ENCODE measurements at regions not wholly inside any gene's neighbourhood (a gene's known extent, or its start where the extent isn't known, plus 50 kb on each side); places are given as distances from the start of the nearest gene placed in this dataset.

- intact Hi-C loops (cut with DNase I) = no loop called here
- H3K27me3 ChIP-seq = no peaks in the 10 kb centered on the region
- H3K36me3 ChIP-seq = no peaks in the 10 kb centered on the region
- WGBS, 2 donors = 81 to 91% methylated on average over 3 of the region's 3 CpGs
- ATAC-seq (no peak), DNase-seq (no peak)
- H3K4me3 ChIP-seq = no peak overlapping the region
- H3K4me1 ChIP-seq = no peaks in the 10 kb centered on the region
- no peak overlapping the region for H3K27ac ChIP-seq
- peaks cover 0 to 16% (median 5%) of the 10 kb centered on the region in 11 donors for H3K9me3 ChIP-seq
- TF ChIP-seq, protein P1, sequence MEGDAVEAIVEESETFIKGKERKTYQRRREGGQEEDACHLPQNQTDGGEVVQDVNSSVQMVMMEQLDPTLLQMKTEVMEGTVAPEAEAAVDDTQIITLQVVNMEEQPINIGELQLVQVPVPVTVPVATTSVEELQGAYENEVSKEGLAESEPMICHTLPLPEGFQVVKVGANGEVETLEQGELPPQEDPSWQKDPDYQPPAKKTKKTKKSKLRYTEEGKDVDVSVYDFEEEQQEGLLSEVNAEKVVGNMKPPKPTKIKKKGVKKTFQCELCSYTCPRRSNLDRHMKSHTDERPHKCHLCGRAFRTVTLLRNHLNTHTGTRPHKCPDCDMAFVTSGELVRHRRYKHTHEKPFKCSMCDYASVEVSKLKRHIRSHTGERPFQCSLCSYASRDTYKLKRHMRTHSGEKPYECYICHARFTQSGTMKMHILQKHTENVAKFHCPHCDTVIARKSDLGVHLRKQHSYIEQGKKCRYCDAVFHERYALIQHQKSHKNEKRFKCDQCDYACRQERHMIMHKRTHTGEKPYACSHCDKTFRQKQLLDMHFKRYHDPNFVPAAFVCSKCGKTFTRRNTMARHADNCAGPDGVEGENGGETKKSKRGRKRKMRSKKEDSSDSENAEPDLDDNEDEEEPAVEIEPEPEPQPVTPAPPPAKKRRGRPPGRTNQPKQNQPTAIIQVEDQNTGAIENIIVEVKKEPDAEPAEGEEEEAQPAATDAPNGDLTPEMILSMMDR (IDR thresholded peaks at IDR 0.05) = no peak
These were observed 326.5 kb downstream of the BCL11A start for GRCh38 chr2:60226943-60227342.

- Histone ChIP-seq H3K4me1 (no peaks in the 10 kb centered on the region), H3K27me3 (no peaks in the 10 kb centered on the region), H3K27ac (no peak overlapping the region), H3K4me3 (no peak overlapping the region), H3K36me3 (no peaks in the 10 kb centered on the region), H3K9me3 (peaks cover 0 to 8% (median 0%) of the 10 kb centered on the region in 11 donors)
- DNase-seq (no peak), ATAC-seq (no peak)
- TF ChIP-seq, protein P1 (IDR thresholded peaks at IDR 0.05) = no peak
- intact Hi-C loops (cut with DNase I) = no loop called here
- WGBS, 2 donors = 84 to 93% methylated on average over 3 of the region's 3 CpGs
These were observed 327.3 kb downstream of the BCL11A start for GRCh38 chr2:60226191-60226590.

DNA sequence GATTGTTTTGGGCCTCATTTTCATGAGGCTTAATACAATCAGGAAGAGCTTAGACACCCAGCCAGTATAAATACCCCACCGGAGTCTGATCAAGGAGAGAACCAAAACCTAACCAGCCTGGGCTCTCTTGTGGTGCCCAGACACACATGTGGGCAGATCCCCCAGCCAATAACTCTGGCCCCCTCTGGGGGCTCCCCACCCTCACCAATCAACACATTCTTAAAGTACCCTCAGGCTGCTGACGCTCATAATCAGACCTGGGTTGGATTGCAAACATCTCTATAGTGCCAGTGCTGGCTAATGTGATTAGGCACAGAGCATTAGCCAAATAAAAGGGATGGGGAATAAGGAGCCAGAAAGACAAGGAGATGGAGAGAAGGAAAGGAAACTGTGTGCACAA, 329.6 kb downstream of the BCL11A start:
- 59 to 63% methylated on average over 2 of the region's 2 CpGs for WGBS, 2 donors
- Histone ChIP-seq H3K9me3 (no peaks in the 10 kb centered on the region), H3K27ac (no peak overlapping the region), H3K36me3 (no peaks in the 10 kb centered on the region), H3K4me3 (no peak overlapping the region), H3K4me1 (no peaks in the 10 kb centered on the region), H3K27me3 (no peaks in the 10 kb centered on the region)
- intact Hi-C loops (cut with DNase I) = no loop called here
- no peak for DNase-seq
- no peak for ATAC-seq
- TF ChIP-seq, protein P1 (IDR thresholded peaks at IDR 0.05) = no peak

- ATAC-seq = no peak
- Histone ChIP-seq H3K36me3 (no peaks in the 10 kb centered on the region), H3K9me3 (no peaks in the 10 kb centered on the region), H3K4me3 (no peak overlapping the region), H3K4me1 (no peaks in the 10 kb centered on the region), H3K27me3 (no peaks in the 10 kb centered on the region), H3K27ac (no peak overlapping the region)
- 91% methylated on average over 3 of the region's 3 CpGs for WGBS, 2 donors
- intact Hi-C loops (cut with DNase I) = no loop called here
- DNase-seq = no peak
- TF ChIP-seq, protein P1 (IDR thresholded peaks at IDR 0.05) = no peak
These were observed 332.4 kb downstream of the BCL11A start for GRCh38 chr2:60221098-60221497.

DNA sequence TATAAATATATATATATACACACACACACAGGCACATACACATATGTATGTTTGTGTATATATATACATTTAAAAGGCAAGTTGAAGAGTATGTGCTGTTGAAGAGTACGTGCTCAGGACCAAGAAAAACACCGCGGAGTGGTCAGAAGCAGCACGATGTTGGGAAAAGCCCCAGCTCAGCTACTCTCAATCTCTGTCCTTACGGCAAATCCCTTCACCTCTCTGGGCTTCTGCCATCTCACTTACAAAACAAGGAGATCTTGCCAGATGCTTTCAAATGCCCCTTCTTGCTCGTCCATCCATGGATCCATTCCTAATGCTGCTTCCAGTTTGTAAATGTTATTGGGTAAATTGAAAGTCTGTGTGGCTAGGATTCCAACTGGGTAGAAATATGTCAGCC, 333.9 kb downstream of the BCL11A start:
- ATAC-seq = no peak
- intact Hi-C loops (cut with DNase I) = no loop called here
- Histone ChIP-seq H3K4me1 (no peaks in the 10 kb centered on the region), H3K4me3 (no peak overlapping the region), H3K27ac (no peak overlapping the region), H3K36me3 (no peaks in the 10 kb centered on the region), H3K27me3 (no peaks in the 10 kb centered on the region), H3K9me3 (no peaks in the 10 kb centered on the region)
- no peak for DNase-seq
- TF ChIP-seq, protein P1 (IDR thresholded peaks at IDR 0.05) = no peak
- 81 to 90% methylated on average over 6 of the region's 6 CpGs for WGBS, 2 donors

Data from heart right ventricle (tissue), 16 donors.